K562 (cell line): ENCODE measurements at regions not wholly inside any gene's neighbourhood (a gene's known extent, or its start where the extent isn't known, plus 50 kb on each side); places are given as distances from the start of the nearest gene placed in this dataset.

Source experiments
- ATAC-seq: fragments of 200-7000 bp; cut with Tn5 transposase; 3 replicates; pipeline ENCODE4 v1.9.1; 2020; ENCODE audit warnings: moderate library complexity
- BruUV-seq: library from RNA; stranded (reverse); fragments of 400-500 nt; replicated peaks from 2 replicates; lab custom pipeline; 2021; lab: Mats Ljungman, UMichigan
- CTCF ChIA-PET: fragments of 300-600 bp; formaldehyde crosslinking; extraction: SDS; loops from one replicate; lab custom pipeline; 2021; ENCODE audit warnings: low intra/inter-chr PET ratio; lab: Yijun Ruan, JAX
- POLR2A ChIA-PET: fragments of 300-600, 350-650 bp; sonication (Branson Sonifier 250); formaldehyde crosslinking; extraction: SDS; loops from one replicate; lab custom pipeline; 2021; ENCODE audit warnings: antibody characterized with exemption, inconsistent platforms; lab: Yijun Ruan, JAX
- DNase-seq, 4 experiments: peaks; one replicate each; pipeline versions ENCODE4 v3.0.0 to v3.0.0-alpha.2; 2011 to 2018; ENCODE audit warnings: low spot score in 3 of 4, mixed read lengths in 3 of 4; ENCODE audit errors: extremely low read depth in 1 of 4
- FAIRE-seq: peaks from 2 replicates; lab custom pipeline; 2011; peaks lifted over from hg19 to GRCh38; lab: Jason Lieb, UNC
- H2AFZ ChIP-seq: 2 replicates; pipeline ENCODE4 v1.6.0; 2011; ENCODE audit warnings: low read depth, low read length, control low read depth, inconsistent platforms
- H3K27ac ChIP-seq: fragments of 200-600 bp; 3 replicates; pipeline ENCODE4 v1.8.0; 2011; ENCODE audit warnings: low read depth, mild to moderate bottlenecking, control low read depth, inconsistent platforms, low read length, moderate library complexity, mixed read lengths; ENCODE audit errors: extremely low read depth
- H3K27me3 ChIP-seq, 2 experiments: fragments of 300-600 bp in 1 of 2; 2 replicates in 1 of 2; 3 replicates in 1 of 2; pipeline versions ENCODE4 v1.6.0 to v1.8.0; 2011; ENCODE audit warnings: inconsistent platforms in 2 of 2, low read length in 2 of 2, mild to moderate bottlenecking in 1 of 2, mixed read lengths in 1 of 2, moderate library complexity in 1 of 2; ENCODE audit not compliant: control insufficient read depth in 2 of 2, insufficient read depth in 2 of 2
- H3K36me3 ChIP-seq: fragments of 300-600 bp; 3 replicates; pipeline ENCODE4 v1.8.0; 2011; ENCODE audit warnings: mild to moderate bottlenecking, low read length, inconsistent platforms; ENCODE audit not compliant: control insufficient read depth, insufficient read depth
- H3K4me1 ChIP-seq, 2 experiments: fragments of 200-600 bp in 1 of 2; replicated peaks in 1 of 2; 2 replicates in 1 of 2; 3 replicates in 1 of 2; pipeline versions ENCODE4 v1.5.1 to v1.8.0; 2011; ENCODE audit warnings: inconsistent platforms in 2 of 2, low read length in 2 of 2, mild to moderate bottlenecking in 1 of 2, mixed read lengths in 1 of 2, moderate library complexity in 1 of 2; ENCODE audit not compliant: control insufficient read depth in 2 of 2, insufficient read depth in 2 of 2
- H3K4me2 ChIP-seq: 2 replicates; pipeline ENCODE4 v1.6.1; 2011; ENCODE audit warnings: low read length, control low read depth, inconsistent platforms, mixed read lengths; ENCODE audit not compliant: insufficient read depth
- H3K4me3 ChIP-seq: fragments of 200-600 bp; sonication (generic), shearing (Covaris generic); 2 replicates; pipeline ENCODE4 v1.5.1; 2016; ENCODE audit warnings: control low read depth, inconsistent platforms
- H3K79me2 ChIP-seq: fragments of 200-600 bp; 3 replicates; pipeline ENCODE4 v1.8.0; 2011; ENCODE audit warnings: low read length, inconsistent platforms; ENCODE audit not compliant: control insufficient read depth, insufficient read depth
- H3K9ac ChIP-seq, 2 experiments: 2 replicates each; pipeline versions ENCODE4 v1.6.0 to v1.6.1; 2011; ENCODE audit warnings: low read depth in 2 of 2, low read length in 2 of 2, control low read depth in 1 of 2, inconsistent platforms in 1 of 2, mild to moderate bottlenecking in 1 of 2, mixed read lengths in 1 of 2; ENCODE audit not compliant: insufficient read depth in 1 of 2
- H3K9me1 ChIP-seq: one replicate; pipeline ENCODE4 v1.6.0; 2011; ENCODE audit warnings: inconsistent platforms, mild to moderate bottlenecking, low read length, moderate library complexity; ENCODE audit not compliant: control insufficient read depth, insufficient read depth
- H3K9me3 ChIP-seq: replicated peaks from 2 replicates; pipeline ENCODE4 v1.5.1; 2011; ENCODE audit warnings: low read depth, low read length, inconsistent platforms; ENCODE audit not compliant: control insufficient read depth, insufficient read depth
- H4K20me1 ChIP-seq: replicated peaks from 2 replicates; pipeline ENCODE4 v1.6.1; 2011; ENCODE audit warnings: low read length, inconsistent platforms, mixed read lengths; ENCODE audit not compliant: control insufficient read depth, insufficient read depth
- CHD4 ChIP-seq: fragments of 200-600 bp; sonication (generic); IDR thresholded peaks from 3 replicates; pipeline ENCODE4 v1.6.1; 2012; ENCODE audit warnings: low read depth, mild to moderate bottlenecking, mixed read lengths, low read length, inconsistent platforms; ENCODE audit not compliant: insufficient read depth, insufficient replicate concordance, poor library complexity, severe bottlenecking
- KAT7 ChIP-seq: sonication (generic); formaldehyde crosslinking; IDR thresholded peaks from 2 replicates; pipeline ENCODE4 v1.8.0; 2022; ENCODE audit warnings: missing genetic modification reagents, mild to moderate bottlenecking, borderline replicate concordance
- KLF13 ChIP-seq: fragments of 450-650 bp; IDR thresholded peaks from 2 replicates; pipeline ENCODE4 v1.6.1; 2016; ENCODE audit warnings: missing genetic modification characterization, low read depth, mild to moderate bottlenecking, missing compliant biosample characterization, moderate library complexity, borderline replicate concordance
- LARP7 ChIP-seq: fragments of 450-650 bp; IDR thresholded peaks from 2 replicates; pipeline ENCODE4 v1.6.1; 2016
- MIER1 ChIP-seq: fragments of 450-650 bp; IDR thresholded peaks from 2 replicates; pipeline ENCODE4 v1.6.1; 2016; ENCODE audit warnings: antibody characterized with exemption, mild to moderate bottlenecking, low read depth
- NFXL1 ChIP-seq: fragments of 450-650 bp; formaldehyde crosslinking; IDR thresholded peaks from 2 replicates; pipeline ENCODE4 v1.4.0; 2021; ENCODE audit warnings: mild to moderate bottlenecking
- TRIM24 ChIP-seq, 2 experiments: fragments of 450-650 bp; IDR thresholded peaks; 2 replicates each; pipeline ENCODE4 v1.6.1; 2016
- ZFX ChIP-seq: sonication (generic); formaldehyde crosslinking; IDR thresholded peaks from 2 replicates; pipeline ENCODE4 v1.8.0; 2022; ENCODE audit warnings: mild to moderate bottlenecking, missing genetic modification reagents, moderate library complexity
- ZNF232 ChIP-seq: sonication (generic); formaldehyde crosslinking; IDR thresholded peaks from 2 replicates; pipeline ENCODE4 v1.8.0; 2022; ENCODE audit warnings: mild to moderate bottlenecking, missing genetic modification reagents
- ZNF436 ChIP-seq: fragments of 250-450, 450-650 bp; sonication (Bioruptor Pico); formaldehyde crosslinking; IDR thresholded peaks from 2 replicates; pipeline ENCODE4 v1.7.0; 2020; ENCODE audit warnings: mild to moderate bottlenecking
- ZNF696 ChIP-seq: fragments of 250-450 bp; sonication (Bioruptor Pico); conservative IDR thresholded peaks from 2 replicates; pipeline ENCODE4 v1.4.0; 2020; ENCODE audit warnings: mild to moderate bottlenecking, moderate library complexity
- WGBS: fragments of 100-300 bp; shearing (Covaris generic); methylation state at CpG from one replicate; pipeline ENCODE4 v1.1.6; 2016; ENCODE audit warnings: low coverage, mixed read lengths; ENCODE audit not compliant: insufficient coverage; ENCODE audit errors: missing lambda C conversion rate; 5-methylcytosine and 5-hydroxymethylcytosine counted together
- in situ Hi-C: fragments of 300-500 bp; cut with MboI; formaldehyde crosslinking; loops from 4 replicates; pipeline ENCODE4 v1.15.0; 2018; ENCODE audit warnings: inconsistent platforms, mixed read lengths
- intact Hi-C: fragments of 100-400 bp; cut with micrococcal nuclease; formaldehyde crosslinking; loops from 2 replicates; pipeline ENCODE4 v1.14.2; 2022
- TF ChIP-seq, protein P1 (sequence below): fragments of 450-650 bp; IDR thresholded peaks from 2 replicates; pipeline ENCODE4 v1.6.1; 2016; ENCODE audit warnings: antibody characterized with exemption
- TF ChIP-seq, protein P2 (sequence below): sonication (generic); formaldehyde crosslinking; IDR thresholded peaks from 2 replicates; pipeline ENCODE4 v1.8.0; 2022; ENCODE audit warnings: missing genetic modification reagents, mild to moderate bottlenecking, borderline replicate concordance
- TF ChIP-seq, protein P3 (sequence below), 2 experiments: fragments of 450-650 bp; conservative IDR thresholded peaks; 2 replicates each; pipeline ENCODE4 v1.6.1; 2017; ENCODE audit warnings: mild to moderate bottlenecking in 2 of 2, moderate library complexity in 2 of 2

DNA sequence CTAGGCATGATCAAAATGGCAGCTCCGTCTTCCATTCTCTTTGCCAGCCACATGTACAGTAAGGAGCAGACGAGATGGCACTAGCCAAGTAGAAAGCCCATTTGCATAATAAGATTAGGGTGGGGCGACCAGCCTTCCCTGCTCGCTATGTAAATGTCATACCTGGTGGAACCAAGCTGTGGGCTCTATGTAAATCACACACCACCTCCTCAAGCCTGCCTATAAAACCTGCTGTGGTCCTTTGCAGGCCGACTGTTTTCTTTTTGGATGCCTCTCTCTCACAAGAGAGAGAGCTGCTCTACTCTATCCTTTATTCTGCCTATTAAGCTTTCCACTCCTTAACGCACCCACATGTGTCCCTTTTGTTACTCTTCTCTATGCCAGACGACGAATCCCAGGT, 1472.7 kb downstream of the ARAP2 start:
- no peaks in the 10 kb centered on the region for H4K20me1 ChIP-seq
- H3K4me1 ChIP-seq, result no peaks in the 10 kb centered on the region
- no peaks in the 10 kb centered on the region for H3K79me2 ChIP-seq
- CTCF ChIA-PET, result no interaction called here
- 4% methylated on average over 8 of the region's 8 CpGs for WGBS
- no peak overlapping the region for H3K27ac ChIP-seq
- TF ChIP-seq CHD4, result no peak
- no peak for TF ChIP-seq MIER1
- TF ChIP-seq, protein P1, sequence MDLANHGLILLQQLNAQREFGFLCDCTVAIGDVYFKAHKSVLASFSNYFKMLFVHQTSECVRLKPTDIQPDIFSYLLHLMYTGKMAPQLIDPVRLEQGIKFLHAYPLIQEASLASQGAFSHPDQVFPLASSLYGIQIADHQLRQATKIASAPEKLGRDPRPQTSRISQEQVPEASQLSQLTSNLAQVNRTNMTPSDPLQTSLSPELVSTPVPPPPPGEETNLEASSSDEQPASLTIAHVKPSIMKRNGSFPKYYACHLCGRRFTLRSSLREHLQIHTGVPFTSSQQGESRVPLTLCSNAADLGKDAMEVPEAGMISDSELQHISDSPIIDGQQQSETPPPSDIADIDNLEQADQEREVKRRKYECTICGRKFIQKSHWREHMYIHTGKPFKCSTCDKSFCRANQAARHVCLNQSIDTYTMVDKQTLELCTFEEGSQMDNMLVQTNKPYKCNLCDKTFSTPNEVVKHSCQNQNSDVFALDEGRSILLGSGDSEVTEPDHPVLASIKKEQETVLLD, result no peak
- no peak for TF ChIP-seq KLF13
- TF ChIP-seq ZNF436 (CRISPR knock-in tag), result no peak
- no peak for TF ChIP-seq NFXL1 (CRISPR knock-in tag)
- TF ChIP-seq TRIM24 (IDR thresholded peaks at IDR 0.05), result no peak
- TF ChIP-seq, protein P2, sequence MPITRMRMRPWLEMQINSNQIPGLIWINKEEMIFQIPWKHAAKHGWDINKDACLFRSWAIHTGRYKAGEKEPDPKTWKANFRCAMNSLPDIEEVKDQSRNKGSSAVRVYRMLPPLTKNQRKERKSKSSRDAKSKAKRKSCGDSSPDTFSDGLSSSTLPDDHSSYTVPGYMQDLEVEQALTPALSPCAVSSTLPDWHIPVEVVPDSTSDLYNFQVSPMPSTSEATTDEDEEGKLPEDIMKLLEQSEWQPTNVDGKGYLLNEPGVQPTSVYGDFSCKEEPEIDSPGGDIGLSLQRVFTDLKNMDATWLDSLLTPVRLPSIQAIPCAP (CRISPR knock-in tag), result no peak
- no peak for TF ChIP-seq ZNF232
- TF ChIP-seq ZNF696 (CRISPR knock-in tag), result no peak
- TF ChIP-seq KAT7 (CRISPR knock-in tag), result no peak
- no peak for TF ChIP-seq ZFX
- no peak for TF ChIP-seq LARP7
- TF ChIP-seq, protein P3, sequence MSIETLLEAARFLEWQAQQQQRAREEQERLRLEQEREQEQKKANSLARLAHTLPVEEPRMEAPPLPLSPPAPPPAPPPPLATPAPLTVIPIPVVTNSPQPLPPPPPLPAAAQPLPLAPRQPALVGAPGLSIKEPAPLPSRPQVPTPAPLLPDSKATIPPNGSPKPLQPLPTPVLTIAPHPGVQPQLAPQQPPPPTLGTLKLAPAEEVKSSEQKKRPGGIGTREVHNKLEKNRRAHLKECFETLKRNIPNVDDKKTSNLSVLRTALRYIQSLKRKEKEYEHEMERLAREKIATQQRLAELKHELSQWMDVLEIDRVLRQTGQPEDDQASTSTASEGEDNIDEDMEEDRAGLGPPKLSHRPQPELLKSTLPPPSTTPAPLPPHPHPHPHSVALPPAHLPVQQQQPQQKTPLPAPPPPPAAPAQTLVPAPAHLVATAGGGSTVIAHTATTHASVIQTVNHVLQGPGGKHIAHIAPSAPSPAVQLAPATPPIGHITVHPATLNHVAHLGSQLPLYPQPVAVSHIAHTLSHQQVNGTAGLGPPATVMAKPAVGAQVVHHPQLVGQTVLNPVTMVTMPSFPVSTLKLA (conservative IDR thresholded peaks at IDR 0.05), result no peak
- H3K4me2 ChIP-seq, result no peak overlapping the region
- H3K36me3 ChIP-seq, result no peaks in the 10 kb centered on the region
- no peaks in the 10 kb centered on the region for H3K27me3 ChIP-seq
- FAIRE-seq, result no peak
- no peak for ATAC-seq
- intact Hi-C loops (no loop called here), in situ Hi-C loops (loop anchor here (5.0 kb wide), 1 partner anchor 61 kb away; no protein-coding TSS in a partner anchor)
- DNase-seq, result no peak
- BruUV-seq, result no TSS peak
- no peaks in the 10 kb centered on the region for H3K9me1 ChIP-seq
- no peaks in the 10 kb centered on the region; the same call in 1 of the 2 replicates for H3K9me3 ChIP-seq
- POLR2A ChIA-PET, result no interaction called here
- H3K9ac ChIP-seq, result no peak overlapping the region
- H3K4me3 ChIP-seq, result no peak overlapping the region
- H2AFZ ChIP-seq, result no peak overlapping the region
